ENCODE measurements at regions not wholly inside any gene's neighbourhood (a gene's known extent, or its start where the extent isn't known, plus 50 kb on each side); places are given as distances from the start of the nearest gene placed in this dataset.

DNA sequence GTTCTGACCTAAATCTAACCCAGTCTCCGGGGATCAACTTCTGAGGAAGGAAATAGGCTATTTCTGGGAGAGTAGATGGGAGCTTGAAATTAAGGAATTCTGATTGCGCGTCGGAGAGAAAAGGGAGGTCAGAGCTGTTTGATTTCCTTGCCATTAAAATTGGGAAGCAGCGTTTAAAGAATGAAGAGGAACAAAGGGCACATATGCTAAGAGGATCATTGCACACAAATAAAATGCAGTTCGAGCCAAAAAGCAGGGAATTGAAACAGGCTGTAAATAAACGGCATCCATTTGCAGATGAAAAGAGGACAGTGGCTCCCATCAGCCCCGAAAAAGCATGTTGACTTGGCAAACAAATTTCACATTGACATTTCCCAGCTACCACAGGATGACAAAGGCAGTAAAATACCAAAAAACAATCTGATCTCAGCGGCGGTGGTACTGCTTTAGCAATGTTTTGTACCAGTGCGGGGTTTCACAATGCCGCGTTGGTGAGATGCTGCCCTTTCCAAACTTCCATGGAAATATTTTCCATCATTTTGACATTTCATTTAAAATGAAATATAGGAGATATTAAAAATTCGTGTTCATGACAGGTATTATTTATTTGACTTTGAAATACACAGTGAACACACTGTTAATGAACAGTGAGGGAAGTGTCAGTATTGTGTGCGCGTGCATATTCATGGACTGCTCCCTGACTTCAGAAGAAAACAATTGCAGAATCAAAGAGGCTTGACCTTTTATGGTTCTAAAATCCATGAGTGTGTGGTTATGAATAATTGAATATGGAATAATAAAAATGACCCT, 108.8 kb downstream of the SQOR start:
- H3K4me3 ChIP-seq (ENCODE audit: low read depth, low read length), result no peak overlapping the region

DNA sequence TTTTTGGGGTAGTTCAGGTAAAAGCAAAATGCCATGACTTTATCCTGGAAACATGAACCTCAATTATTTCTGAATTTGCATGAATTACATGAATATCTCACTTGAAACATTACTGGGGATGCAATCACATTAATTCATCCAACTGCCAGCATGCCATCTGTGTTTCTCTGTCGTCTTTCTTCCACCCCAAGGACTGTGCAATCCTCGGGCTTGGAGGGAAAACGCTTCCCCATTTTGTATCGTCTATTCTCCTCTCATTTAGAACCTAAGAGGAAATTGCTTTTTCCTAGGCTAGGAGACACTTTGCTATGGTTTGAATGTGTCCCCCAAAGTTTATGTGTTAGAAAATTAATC, 109.4 kb downstream of the SQOR start:
- H3K4me3 ChIP-seq (ENCODE audit: low read depth, low read length), result no peak overlapping the region
- TF ChIP-seq, protein P1, sequence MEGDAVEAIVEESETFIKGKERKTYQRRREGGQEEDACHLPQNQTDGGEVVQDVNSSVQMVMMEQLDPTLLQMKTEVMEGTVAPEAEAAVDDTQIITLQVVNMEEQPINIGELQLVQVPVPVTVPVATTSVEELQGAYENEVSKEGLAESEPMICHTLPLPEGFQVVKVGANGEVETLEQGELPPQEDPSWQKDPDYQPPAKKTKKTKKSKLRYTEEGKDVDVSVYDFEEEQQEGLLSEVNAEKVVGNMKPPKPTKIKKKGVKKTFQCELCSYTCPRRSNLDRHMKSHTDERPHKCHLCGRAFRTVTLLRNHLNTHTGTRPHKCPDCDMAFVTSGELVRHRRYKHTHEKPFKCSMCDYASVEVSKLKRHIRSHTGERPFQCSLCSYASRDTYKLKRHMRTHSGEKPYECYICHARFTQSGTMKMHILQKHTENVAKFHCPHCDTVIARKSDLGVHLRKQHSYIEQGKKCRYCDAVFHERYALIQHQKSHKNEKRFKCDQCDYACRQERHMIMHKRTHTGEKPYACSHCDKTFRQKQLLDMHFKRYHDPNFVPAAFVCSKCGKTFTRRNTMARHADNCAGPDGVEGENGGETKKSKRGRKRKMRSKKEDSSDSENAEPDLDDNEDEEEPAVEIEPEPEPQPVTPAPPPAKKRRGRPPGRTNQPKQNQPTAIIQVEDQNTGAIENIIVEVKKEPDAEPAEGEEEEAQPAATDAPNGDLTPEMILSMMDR (IDR thresholded peaks at IDR 0.05; ENCODE audit: low read depth, low read length), result no peak

More for the DNA sequence above, 108.8 kb downstream of the SQOR start:
- TF ChIP-seq, protein P1 (IDR thresholded peaks at IDR 0.05; ENCODE audit: low read depth, low read length), result no peak

DNA sequence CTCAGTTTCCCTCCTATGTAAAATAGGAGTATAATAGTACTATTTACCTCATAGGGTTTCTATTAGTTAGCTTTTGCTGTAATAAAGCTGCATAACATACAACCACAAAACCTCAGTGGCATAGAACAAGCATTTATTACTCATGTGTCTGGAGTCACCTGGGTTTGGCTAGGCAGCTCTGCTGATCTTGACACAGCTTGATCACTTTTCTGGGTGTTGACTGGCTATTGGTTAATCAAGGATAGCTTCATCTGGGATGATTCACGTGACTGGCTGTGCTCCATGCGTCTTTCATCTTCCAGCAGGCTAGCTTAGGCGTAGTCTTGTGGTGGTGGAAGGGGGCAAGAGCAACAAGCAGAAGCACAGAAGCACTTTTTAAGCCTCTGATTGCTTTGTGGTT, 112.6 kb downstream of the SQOR start:
- TF ChIP-seq, protein P1 (IDR thresholded peaks at IDR 0.05; ENCODE audit: low read depth, low read length), result no peak

DNA sequence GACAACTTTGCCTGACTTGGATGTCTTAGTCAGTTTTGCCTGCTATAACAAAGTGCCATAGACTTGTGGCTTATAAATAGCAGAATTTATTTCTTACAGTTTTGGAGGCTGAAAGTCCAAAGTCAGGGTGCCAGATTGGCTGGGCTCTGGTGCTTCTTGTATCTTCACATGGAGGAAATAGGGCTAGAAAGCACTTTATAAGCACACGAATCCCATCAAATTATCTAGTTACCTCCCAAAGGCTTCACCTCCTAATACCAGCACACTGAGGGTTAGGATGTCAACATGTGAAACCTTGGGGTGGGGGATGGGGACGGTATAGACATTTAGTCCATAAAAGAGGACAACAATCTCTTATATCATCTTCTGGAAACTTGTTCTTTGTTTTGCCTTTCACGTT, 116.8 kb downstream of the SQOR start:
- no peak overlapping the region for H3K4me3 ChIP-seq (ENCODE audit: low read depth, low read length)
- TF ChIP-seq, protein P1 (IDR thresholded peaks at IDR 0.05; ENCODE audit: low read depth, low read length), result no peak

More for the DNA sequence above, 112.6 kb downstream of the SQOR start:
- H3K4me3 ChIP-seq (ENCODE audit: low read depth, low read length), result no peak overlapping the region

DNA sequence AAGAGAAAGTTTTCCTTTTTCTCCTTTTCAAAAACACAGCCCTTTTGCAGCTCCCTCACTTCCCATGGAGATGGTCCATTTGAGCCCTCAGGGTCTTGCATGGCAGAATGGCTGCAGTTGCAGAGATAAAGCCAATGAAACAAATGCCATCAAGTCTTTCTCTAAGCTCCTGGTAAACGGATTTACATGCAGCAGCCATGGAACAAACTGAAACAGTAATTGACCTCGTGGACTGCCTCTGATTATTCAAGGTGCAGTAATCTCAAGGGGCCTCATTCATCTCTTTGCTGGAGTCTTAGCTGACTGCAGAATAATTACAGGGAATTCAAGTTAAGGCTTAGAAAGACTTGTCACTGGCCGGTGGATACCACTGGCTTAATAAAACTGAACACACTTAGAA, 125.1 kb downstream of the SQOR start:
- TF ChIP-seq, protein P1 (IDR thresholded peaks at IDR 0.05; ENCODE audit: low read depth, low read length), result no peak

DNA sequence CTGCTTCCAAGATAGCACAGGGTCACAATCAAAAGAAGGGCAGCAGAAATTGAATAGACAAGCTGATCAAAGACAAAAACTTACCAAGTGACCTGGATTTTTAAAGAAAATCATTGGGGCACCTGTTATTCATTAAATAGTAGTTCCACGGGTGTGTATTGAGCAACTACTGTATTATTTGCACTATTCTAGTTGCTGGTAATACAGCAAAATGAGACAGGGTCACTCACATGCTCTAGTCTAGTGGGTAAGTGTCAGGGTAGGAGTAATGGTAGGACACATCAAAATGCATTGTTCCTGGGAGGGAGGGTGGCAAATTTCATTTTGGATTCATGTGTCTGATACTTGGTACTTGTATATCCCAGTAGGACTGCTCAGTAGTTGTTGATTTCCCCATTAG, 127.9 kb downstream of the SQOR start:
- TF ChIP-seq, protein P1 (IDR thresholded peaks at IDR 0.05; ENCODE audit: low read depth, low read length), result no peak
- H3K4me3 ChIP-seq (ENCODE audit: low read depth, low read length), result no peak overlapping the region

More for the DNA sequence above, 125.1 kb downstream of the SQOR start:
- H3K4me3 ChIP-seq (ENCODE audit: low read depth, low read length), result no peak overlapping the region

DNA sequence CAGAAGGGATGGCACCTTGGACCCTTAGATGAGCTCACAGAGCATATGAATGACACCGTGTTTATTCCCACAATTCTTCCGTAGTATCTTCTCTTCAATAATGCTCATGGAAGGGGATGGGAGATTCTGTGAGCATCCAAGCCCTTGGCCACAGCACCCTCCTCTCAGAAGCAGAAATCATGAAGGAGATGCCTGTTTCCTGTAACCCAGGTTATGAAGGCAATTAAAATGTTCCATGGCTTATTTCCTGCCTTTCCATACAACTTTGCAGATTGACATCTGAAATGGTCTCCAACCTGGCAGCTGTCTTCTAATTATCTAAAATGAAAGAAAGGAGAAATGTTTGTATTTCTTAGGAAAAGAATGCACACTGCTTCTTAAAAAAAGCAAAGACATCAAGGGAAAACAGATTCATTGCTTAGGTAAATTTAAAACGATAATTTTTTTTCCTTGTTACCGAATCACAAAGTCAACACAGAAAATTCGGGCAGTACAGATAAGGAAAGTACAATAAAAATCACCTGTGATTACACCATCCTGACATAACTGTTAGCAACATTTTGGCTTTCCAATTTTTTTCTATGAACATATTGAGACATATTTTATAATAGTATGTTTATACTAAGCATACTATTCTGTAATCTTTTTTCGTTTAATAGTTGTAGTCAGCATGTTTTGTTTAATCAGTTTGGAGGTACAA, 128.5 kb downstream of the SQOR start:
- no peak overlapping the region for H3K4me3 ChIP-seq (ENCODE audit: low read depth, low read length)
- TF ChIP-seq, protein P1 (IDR thresholded peaks at IDR 0.05; ENCODE audit: low read depth, low read length), result no peak

All from WI38 (cell line).